GM18873 (cell line): ENCODE measurements at regions not wholly inside any gene's neighbourhood (a gene's known extent, or its start where the extent isn't known, plus 50 kb on each side); places are given as distances from the start of the nearest gene placed in this dataset.

Experiments
- ATAC-seq: cut with Tn5 transposase; IDR thresholded peaks from one replicate; pipeline ENCODE4 v1.9.1; 2021; ENCODE audit warnings: mild to moderate bottlenecking, moderate library complexity, moderate number of reproducible peaks; ENCODE audit not compliant: unreplicated experiment, low FRiP score

GRCh38 chr12:84692071-84692470 is 220.5 kb downstream of the SLC6A15 start:
- ATAC-seq, result no peak

GRCh38 chr12:84691266-84691665 is 221.3 kb downstream of the SLC6A15 start:
- no peak for ATAC-seq

GRCh38 chr12:84689638-84690037 is 223.0 kb downstream of the SLC6A15 start:
- no peak for ATAC-seq

DNA sequence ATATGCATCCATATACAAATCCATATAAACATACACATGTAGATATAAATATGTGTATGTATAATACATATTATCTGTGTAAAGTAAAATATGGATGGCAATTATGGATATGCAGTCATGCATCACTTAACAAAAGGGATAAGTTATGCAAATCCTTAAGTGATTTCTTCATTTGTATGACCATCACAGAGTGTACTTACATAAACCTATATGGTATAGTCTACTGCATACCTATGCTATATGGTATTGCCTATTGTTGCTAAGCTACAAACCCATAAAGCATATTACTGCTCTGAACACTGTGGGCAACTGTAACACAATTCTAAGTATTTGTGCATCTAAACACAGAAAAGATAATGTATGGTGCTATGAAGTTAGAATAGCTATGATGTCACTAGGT is 227.2 kb downstream of the SLC6A15 start:
- no peak for ATAC-seq

DNA sequence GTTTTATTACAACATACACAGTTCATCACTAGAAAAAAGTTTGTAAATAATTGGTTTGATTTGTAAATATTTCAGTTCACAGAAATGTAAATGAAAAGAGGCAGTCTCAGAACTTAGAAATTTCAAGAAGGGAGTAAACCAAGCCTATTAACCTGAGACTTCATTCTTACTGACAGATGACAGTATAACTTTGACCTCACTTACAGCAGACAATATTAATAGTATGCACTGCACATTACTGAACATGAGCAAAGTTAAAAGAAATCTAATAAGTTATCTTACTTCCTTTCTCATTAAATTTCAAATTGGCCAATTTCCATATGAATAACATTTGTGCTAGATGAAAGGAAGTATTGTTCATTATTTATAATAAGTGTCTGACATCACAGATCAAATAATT is 235.8 kb downstream of the SLC6A15 start:
- ATAC-seq, result no peak

GRCh38 chr12:84661786-84662185 is 250.8 kb downstream of the SLC6A15 start:
- no peak for ATAC-seq

- no peak for ATAC-seq
Measured at GRCh38 chr12:84660139-84660538, 252.5 kb downstream of the SLC6A15 start.

GRCh38 chr12:84658877-84659276 is 253.7 kb downstream of the SLC6A15 start:
- ATAC-seq, result no peak

GRCh38 chr12:84656705-84657104 is 255.9 kb downstream of the SLC6A15 start:
- no peak for ATAC-seq

GRCh38 chr12:84653482-84653881 is 259.1 kb downstream of the SLC6A15 start:
- no peak for ATAC-seq

- no peak for ATAC-seq
Measured at GRCh38 chr12:84648425-84648824, 264.2 kb downstream of the SLC6A15 start.

DNA sequence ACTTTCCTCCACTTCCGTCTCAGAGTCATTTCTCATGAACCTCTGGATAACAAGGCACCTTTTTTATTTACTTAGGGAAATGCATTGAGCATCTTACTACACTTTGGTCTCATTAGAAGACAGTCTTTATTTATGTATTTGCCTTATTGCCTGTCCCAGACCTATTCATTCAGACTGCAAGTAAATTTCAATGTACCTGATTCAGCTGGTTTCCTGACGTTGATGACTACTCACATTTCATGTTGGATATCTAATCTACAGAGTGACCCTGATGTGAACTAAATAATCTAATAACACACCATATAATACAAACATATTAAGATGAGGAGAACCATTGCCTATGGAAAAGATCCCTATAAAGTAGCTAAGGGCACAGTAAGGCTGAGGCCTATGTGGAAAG is 267.7 kb downstream of the SLC6A15 start:
- ATAC-seq, result no peak

- no peak for ATAC-seq
Measured at GRCh38 chr12:84643993-84644392, 268.6 kb downstream of the SLC6A15 start.

- ATAC-seq, result no peak
Measured at GRCh38 chr12:84641940-84642545, 270.6 kb downstream of the SLC6A15 start.

DNA sequence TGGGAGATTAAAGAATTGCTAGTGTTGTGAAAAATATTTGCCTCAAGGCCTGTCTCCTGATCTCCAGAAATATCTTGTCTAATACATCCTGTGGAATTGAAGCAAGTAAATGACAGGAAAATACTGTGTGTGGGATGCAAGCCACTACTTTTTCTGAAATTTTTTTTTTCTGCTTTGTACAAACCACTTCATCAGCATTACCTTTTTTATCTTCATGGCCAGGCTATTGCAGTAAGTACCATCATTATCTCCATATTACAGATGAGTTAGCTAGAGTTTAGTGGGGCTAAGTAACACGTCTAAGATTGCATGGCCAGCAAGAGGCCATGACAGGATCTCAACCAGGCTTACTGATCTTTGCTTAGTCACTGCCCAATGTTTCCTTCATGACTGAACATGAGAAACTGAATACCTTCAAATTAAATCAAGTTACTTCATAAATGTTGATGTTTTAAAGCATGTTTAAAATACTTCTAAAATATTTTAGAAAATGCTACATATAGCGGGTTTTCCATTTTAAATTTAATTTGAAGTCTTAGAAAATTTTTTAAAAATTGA is 273.7 kb downstream of the SLC6A15 start:
- ATAC-seq, result no peak

DNA sequence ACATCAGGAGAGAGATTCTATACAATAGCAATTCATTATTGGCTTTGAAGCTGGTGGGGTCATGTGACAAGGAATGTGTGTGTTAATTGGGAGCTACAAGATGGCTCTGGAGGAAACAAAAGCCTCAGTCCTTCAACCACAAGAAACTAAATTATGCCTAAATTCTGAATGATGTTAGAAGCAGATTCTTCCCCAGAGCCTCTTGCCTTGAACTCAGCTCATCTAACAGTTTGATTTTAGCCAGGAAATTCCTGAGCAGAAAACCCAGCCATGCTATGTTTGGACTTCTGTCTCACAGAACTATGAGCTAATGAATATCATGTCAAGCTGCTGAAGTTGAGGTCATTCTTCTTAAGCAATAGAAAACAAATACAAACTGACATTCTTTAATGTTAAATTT is 274.7 kb downstream of the SLC6A15 start:
- no peak for ATAC-seq

DNA sequence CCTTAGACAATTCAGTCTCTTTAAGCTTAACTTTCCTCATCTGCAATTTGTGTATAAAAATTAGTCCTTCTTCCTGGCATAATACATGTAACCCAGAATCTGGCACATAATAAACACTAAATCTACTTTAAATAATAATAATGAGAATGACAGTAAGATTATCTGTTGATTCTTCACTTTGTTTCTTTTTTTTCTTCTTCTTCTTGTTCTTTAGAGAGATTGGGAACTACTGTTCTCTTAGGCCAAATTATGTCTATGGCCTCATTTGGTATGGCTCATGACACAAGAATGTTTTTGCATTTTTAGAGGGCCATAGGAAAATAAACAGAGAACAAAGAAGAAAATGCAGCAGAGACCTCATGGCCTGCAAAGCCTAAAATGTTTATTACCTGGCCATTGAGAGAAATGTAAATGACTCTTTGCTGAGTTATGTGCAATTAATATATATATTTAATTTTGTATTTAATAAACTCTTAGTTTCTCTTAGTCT is 275.8 kb downstream of the SLC6A15 start:
- no peak for ATAC-seq

GRCh38 chr12:84634526-84634925 is 278.1 kb downstream of the SLC6A15 start:
- ATAC-seq, result no peak

- ATAC-seq, result no peak
Measured at GRCh38 chr12:84632556-84632955, 280.0 kb downstream of the SLC6A15 start.

DNA sequence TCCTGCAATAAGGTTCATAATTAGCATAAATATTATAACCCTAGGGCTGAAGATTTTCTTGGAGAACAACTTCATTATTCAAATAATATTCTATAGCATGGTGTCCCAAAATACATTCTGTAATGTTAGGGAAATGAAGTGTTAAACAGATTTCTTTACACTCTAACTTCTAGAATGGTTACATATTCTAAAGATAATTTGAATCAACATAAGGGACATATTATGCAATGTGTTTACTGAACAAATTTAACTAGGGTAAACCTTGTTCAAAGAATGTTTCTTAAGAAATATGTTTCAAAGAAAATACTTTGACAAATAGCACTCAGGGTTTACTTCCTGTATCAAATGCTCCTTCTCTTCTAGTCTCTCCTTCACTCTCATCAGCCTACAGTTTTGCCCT is 281.6 kb downstream of the SLC6A15 start:
- no peak for ATAC-seq

DNA sequence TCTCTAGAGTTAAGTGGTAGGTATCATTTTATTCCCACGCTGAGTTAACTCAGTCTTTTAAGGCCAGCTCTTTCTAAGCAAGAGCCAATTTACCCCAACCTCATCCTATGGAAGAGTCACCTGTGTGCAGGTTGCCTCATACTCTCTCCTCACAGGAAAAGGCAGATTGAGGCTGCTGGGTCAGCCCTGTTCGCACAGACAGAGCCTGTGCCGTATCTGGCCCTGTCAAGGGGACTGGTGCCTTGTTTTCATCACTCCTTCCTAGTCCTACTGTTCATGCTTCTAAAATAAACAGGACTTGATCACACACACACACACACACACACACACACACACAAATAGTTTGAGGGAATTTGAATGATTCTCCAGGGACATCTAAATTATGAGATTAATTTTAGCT is 285.0 kb downstream of the SLC6A15 start:
- ATAC-seq, result no peak

DNA sequence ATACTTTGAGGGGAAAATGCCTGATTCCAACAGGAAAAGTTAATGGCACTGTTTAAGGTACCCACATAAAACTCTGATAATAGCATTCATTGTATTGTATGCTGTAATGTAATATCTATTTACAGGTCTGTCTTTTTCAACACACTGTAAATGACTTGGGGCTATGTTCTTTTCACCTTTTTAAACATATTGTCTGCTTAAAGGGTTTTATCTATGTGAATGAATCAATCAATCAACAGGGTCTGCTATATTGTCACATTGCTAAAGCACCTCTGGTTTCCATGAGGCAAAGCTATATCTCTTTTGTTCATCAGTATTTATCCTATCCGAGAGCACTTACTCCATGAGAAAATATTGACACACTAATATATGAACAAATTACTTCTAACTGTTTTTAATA is 288.0 kb downstream of the SLC6A15 start:
- ATAC-seq, result no peak
